DND-41 (cell line): ENCODE measurements at regions not wholly inside any gene's neighbourhood (a gene's known extent, or its start where the extent isn't known, plus 50 kb on each side); places are given as distances from the start of the nearest gene placed in this dataset.
"Not testable (repeated sequence)": the region's sequence is repeated elsewhere in the genome, so short reads cannot be mapped to it uniquely, and the experiment has no call there.

Source experiments
- ATAC-seq: fragments of 200-7000 bp; cut with Tn5 transposase; 3 replicates; pipeline ENCODE4 v1.9.1; 2021; ENCODE audit warnings: low read depth; ENCODE audit not compliant: insufficient read depth
- DNase-seq: peaks from one replicate; pipeline ENCODE4 v3.0.0-alpha.2; 2020
- H2AFZ ChIP-seq: 2 replicates; pipeline ENCODE4 v1.6.0; 2012; ENCODE audit warnings: low read depth, low read length
- H3K27ac ChIP-seq: 2 replicates; pipeline ENCODE4 v1.5.1; 2012; ENCODE audit warnings: low read length, inconsistent platforms
- H3K27me3 ChIP-seq: fragments of 200-600 bp; sonication (generic); 2 replicates; pipeline ENCODE4 v1.6.0; 2012; ENCODE audit warnings: low read length, mild to moderate bottlenecking, inconsistent platforms; ENCODE audit not compliant: insufficient read depth, poor library complexity
- H3K36me3 ChIP-seq: 2 replicates; pipeline ENCODE4 v1.5.1; 2012; ENCODE audit warnings: low read length, inconsistent platforms; ENCODE audit not compliant: insufficient read depth
- H3K4me1 ChIP-seq: 2 replicates; pipeline ENCODE4 v1.5.1; 2012; ENCODE audit warnings: mild to moderate bottlenecking, low read length; ENCODE audit not compliant: insufficient read depth
- H3K4me2 ChIP-seq: 2 replicates; pipeline ENCODE4 v1.6.0; 2012; ENCODE audit warnings: mild to moderate bottlenecking, moderate library complexity, low read length, inconsistent platforms; ENCODE audit not compliant: insufficient read depth
- H3K4me3 ChIP-seq, 2 experiments: fragments of 200-600 bp in 1 of 2; shearing (Covaris generic) in 1 of 2; 2 replicates each; pipeline ENCODE4 v1.5.1; 2012 to 2016; ENCODE audit warnings: inconsistent platforms in 2 of 2, low read length in 2 of 2, mild to moderate bottlenecking in 2 of 2, low read depth in 1 of 2, moderate library complexity in 1 of 2
- H3K79me2 ChIP-seq: 2 replicates; pipeline ENCODE4 v1.6.0; 2012; ENCODE audit warnings: low read length, inconsistent platforms; ENCODE audit not compliant: insufficient read depth
- H3K9ac ChIP-seq: 2 replicates; pipeline ENCODE4 v1.6.0; 2012; ENCODE audit warnings: low read depth, mild to moderate bottlenecking, inconsistent platforms, low read length, moderate library complexity
- H3K9me3 ChIP-seq: 2 replicates; pipeline ENCODE4 v1.5.1; 2012; ENCODE audit warnings: low read length, moderate library complexity, mild to moderate bottlenecking, inconsistent platforms; ENCODE audit not compliant: insufficient read depth, severe bottlenecking
- H4K20me1 ChIP-seq: 2 replicates; pipeline ENCODE4 v1.6.0; 2012; ENCODE audit warnings: low read length; ENCODE audit not compliant: insufficient read depth
- EZH2 ChIP-seq: IDR thresholded peaks from 3 replicates; pipeline ENCODE4 v1.6.1; 2012; ENCODE audit warnings: borderline replicate concordance, low read depth, mild to moderate bottlenecking, moderate library complexity, low read length, inconsistent platforms; ENCODE audit not compliant: severe bottlenecking
- TF ChIP-seq, protein P1 (sequence below): IDR thresholded peaks from 2 replicates; pipeline ENCODE4 v1.5.1; 2012; ENCODE audit warnings: borderline replicate concordance, low read length, moderate library complexity, mild to moderate bottlenecking; ENCODE audit not compliant: poor library complexity, severe bottlenecking; ENCODE audit errors: extremely low read depth

DNA sequence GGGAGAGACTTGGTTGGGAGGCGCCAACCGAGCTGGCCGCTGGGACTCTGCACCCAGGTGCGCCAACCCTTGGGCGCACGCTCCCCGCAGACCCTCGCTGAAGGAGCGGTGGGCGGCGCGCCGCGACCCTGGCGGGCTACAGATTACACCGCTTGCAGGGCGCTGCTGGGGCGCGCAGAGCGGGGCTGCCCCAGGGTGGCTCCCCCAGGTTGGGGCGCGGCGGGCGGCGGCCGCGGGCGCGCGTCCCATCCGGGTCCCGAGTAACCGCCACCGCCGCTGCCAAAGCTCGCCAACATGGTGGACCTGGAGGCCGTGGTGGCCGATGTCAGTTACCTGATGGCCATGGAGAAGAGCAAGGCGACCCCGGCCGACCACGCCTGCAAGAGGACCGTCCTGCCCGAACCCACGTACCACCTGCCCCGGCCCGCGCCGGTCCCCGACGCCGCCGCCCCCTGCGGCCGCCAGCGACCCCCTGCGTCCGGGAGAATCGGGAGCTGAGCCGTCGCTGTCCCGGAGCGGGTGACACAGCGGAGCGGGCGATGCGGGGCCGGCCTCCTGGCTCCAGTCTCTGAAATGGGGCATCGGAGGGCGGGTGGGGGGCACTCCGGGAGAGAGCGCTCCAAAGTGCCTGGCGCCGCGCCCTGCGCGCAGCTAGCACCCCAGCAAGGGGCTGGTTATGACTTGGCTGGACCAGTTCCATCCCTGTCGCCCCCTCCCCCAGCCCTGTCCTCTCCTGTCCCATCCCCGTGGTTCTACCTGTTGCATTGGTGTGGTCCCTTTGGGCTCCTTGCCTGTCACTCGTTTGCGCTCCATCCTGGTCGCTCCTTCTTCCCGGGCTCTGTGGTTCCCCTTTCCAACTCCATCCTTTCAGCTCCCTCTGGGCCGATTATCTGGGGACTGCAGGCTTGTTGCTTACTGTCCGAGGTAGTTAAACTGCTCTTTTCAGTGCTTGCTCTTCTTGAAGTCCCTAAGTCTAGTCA lies 143.3 kb upstream of the GRK3 start:
- H3K36me3 ChIP-seq, result no peaks in the 10 kb centered on the region
- no peak overlapping the region for H3K9ac ChIP-seq
- H2AFZ ChIP-seq, result no peak overlapping the region
- H3K4me1 ChIP-seq, result no peaks in the 10 kb centered on the region
- H3K4me2 ChIP-seq, result no peak overlapping the region
- DNase-seq, result no peak
- H3K79me2 ChIP-seq, result no peaks in the 10 kb centered on the region
- H3K27ac ChIP-seq, result no peak overlapping the region
- no peaks in the 10 kb centered on the region for H4K20me1 ChIP-seq
- TF ChIP-seq, protein P1, sequence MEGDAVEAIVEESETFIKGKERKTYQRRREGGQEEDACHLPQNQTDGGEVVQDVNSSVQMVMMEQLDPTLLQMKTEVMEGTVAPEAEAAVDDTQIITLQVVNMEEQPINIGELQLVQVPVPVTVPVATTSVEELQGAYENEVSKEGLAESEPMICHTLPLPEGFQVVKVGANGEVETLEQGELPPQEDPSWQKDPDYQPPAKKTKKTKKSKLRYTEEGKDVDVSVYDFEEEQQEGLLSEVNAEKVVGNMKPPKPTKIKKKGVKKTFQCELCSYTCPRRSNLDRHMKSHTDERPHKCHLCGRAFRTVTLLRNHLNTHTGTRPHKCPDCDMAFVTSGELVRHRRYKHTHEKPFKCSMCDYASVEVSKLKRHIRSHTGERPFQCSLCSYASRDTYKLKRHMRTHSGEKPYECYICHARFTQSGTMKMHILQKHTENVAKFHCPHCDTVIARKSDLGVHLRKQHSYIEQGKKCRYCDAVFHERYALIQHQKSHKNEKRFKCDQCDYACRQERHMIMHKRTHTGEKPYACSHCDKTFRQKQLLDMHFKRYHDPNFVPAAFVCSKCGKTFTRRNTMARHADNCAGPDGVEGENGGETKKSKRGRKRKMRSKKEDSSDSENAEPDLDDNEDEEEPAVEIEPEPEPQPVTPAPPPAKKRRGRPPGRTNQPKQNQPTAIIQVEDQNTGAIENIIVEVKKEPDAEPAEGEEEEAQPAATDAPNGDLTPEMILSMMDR, result no peak
- no peak for TF ChIP-seq EZH2
- no peak overlapping the region for H3K4me3 ChIP-seq
- no peak for ATAC-seq
- no peaks in the 10 kb centered on the region for H3K9me3 ChIP-seq
- H3K27me3 ChIP-seq, result no peaks in the 10 kb centered on the region

DNA sequence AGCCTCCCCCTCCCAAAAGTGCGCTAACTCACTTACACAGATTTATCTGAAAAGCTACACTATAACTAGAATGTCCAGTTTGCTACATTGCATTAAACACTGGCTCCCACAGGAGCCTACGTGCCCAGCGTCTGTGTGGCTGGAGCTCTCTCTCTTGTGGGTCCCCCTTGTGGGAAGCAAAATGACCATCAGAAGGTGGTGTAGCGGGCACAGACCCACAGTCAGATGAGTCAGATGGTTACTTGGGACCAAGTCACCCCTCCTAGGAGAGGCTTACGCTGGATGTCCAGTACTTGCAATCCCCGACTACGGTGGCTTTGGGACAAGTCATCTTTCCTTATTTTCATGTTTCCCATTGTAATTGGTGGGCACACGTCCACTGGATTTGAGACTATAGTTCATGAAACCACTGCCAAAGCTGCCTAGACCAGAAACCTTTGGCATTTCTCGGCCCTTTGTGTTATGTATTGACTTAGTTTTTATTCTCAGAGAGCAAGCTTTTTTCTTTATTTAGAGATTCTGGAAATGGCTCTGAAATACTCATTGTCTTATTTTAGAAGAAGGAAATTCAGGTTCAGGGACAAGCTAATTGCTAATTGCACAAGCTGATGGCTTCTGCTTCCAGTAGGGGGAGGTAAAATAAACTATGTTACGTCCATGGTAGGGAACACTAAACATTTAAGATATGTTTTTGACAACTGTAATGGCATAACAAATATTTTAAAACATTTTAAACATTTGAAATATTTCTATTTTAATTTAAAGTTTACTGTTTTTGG lies 137.8 kb upstream of the GRK3 start:
- H3K27me3 ChIP-seq, H3K36me3 ChIP-seq, H3K27ac ChIP-seq, H3K4me3 ChIP-seq, ATAC-seq, H4K20me1 ChIP-seq, DNase-seq, H2AFZ ChIP-seq, H3K9ac ChIP-seq, H3K79me2 ChIP-seq, H3K4me1 ChIP-seq, H3K9me3 ChIP-seq, H3K4me2 ChIP-seq: not testable (repeated sequence)
- TF ChIP-seq, protein P1, result peak; percentile 44

DNA sequence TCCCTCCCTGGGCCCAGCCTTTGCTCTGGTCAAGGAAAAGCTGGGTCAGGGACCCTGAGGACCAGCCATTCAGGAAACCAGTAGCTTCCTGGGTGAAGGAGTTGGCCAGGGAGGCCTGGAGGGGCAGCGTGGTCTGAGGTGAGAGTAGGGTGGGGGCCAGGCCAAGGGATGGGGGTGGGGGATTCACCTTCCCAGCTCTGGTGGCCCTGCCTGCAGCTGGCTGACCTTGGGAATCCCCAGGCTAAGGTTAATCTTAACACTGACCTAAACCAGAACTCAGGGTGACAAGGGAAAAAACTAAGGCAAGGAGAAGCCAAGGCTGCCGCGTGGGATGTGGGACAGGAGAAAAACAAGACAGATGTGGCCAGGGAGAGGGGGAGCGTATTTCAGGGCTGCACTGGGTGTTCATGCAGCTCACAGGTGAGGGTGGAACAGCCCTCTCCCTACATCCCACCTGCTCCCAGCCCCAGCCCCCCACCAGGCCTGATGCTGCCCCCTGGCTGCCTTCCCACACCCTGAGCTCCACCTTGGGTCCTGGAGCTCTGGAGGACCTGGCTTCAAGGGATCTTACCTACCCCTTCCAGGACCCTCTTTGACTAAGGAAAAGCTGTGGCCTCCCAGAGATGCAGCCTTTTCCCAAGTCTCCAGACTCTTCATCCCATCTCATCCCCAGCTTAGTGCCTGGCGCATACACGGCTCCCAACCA lies 132.7 kb upstream of the GRK3 start:
- not testable (repeated sequence) for H3K4me3 ChIP-seq, H3K27ac ChIP-seq, H2AFZ ChIP-seq, H3K9me3 ChIP-seq, H3K36me3 ChIP-seq, H3K4me1 ChIP-seq, H3K9ac ChIP-seq, H3K79me2 ChIP-seq, H3K27me3 ChIP-seq, DNase-seq, ATAC-seq, H3K4me2 ChIP-seq, H4K20me1 ChIP-seq

DNA sequence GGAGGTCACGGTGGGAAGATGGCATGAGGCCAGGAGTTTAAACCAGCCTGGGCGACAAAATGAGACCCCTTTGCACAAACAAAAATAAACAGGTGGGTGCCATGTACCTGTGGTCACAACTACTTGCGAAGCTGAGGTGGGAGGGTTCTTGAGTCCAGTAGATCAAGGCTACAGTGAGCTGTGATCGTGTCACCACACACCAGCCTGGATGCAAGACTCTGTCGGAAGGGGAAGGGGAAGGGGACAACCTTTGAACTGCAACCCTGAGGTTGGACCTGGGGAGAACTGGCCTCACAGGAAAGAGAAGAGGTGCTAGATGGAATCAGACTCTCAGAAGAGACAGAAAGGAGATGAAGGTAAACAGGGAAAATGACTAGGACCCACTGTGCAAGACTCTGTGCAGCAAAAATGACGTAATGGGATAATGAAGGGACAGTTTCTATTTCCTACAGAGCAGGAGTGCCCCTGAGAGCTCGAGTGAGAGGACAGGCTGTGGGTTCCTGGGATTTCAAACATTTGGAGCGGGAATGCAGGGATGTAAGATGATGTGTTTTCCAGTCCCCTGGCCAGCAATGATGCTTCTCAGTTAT lies 131.0 kb upstream of the GRK3 start:
- not testable (repeated sequence) for H3K27me3 ChIP-seq, H2AFZ ChIP-seq, ATAC-seq, H3K27ac ChIP-seq, H3K9me3 ChIP-seq, H3K4me2 ChIP-seq, H3K36me3 ChIP-seq, H3K4me1 ChIP-seq, H3K9ac ChIP-seq, H4K20me1 ChIP-seq, H3K4me3 ChIP-seq, H3K79me2 ChIP-seq, DNase-seq
